Stomach (tissue), 8 donors: ENCODE measurements at regions not wholly inside any gene's neighbourhood (a gene's known extent, or its start where the extent isn't known, plus 50 kb on each side); places are given as distances from the start of the nearest gene placed in this dataset.

Source experiments
- DNase-seq, 2 donors: peaks; one replicate each; pipeline versions ENCODE4 v3.0.0 to v3.0.0-alpha.2; 2013 to 2019
- H3K27ac ChIP-seq, 5 donors: fragments of 200-600 bp in 4 of 5; sonication (generic) in 4 of 5; one replicate each; pipeline ENCODE4 v1.5.1; 2013 to 2019; ENCODE audit warnings: mild to moderate bottlenecking in 1 of 5, moderate library complexity in 1 of 5
- H3K27me3 ChIP-seq, 3 donors: fragments of 200-600 bp; sonication (generic); one replicate each; pipeline ENCODE4 v1.5.1; 2017 to 2019; ENCODE audit warnings: mixed run types in 1 of 3
- H3K36me3 ChIP-seq, 4 donors: fragments of 200-600 bp; sonication (generic); 1 replicate in 3 of 4; 2 replicates in 1 of 4; pipeline ENCODE4 v1.5.1; 2016 to 2019
- H3K4me1 ChIP-seq, 4 donors: fragments of 200-600 bp; sonication (generic); one replicate each; pipeline ENCODE4 v1.5.1; 2016 to 2019
- H3K4me3 ChIP-seq, 4 donors: fragments of 200-600 bp; sonication (generic) in 3 of 4; one replicate each; pipeline ENCODE4 v1.5.1; 2016 to 2019; ENCODE audit warnings: mild to moderate bottlenecking in 1 of 4
- H3K9me3 ChIP-seq, 4 donors: fragments of 200-600 bp; sonication (generic); one replicate each; pipeline ENCODE4 v1.5.1; 2016 to 2019
- EP300 ChIP-seq: sonication (generic); formaldehyde crosslinking; IDR thresholded peaks from one replicate; pipeline ENCODE4 v1.6.1; 2017; ENCODE audit warnings: antibody characterized with exemption
- POLR2A ChIP-seq, 4 donors: fragments of 450-650 bp; IDR thresholded peaks; one replicate each; pipeline ENCODE4 v1.6.1; 2016; ENCODE audit warnings: antibody characterized with exemption in 4 of 4, control low read depth in 2 of 4, mild to moderate bottlenecking in 1 of 4, moderate library complexity in 1 of 4
- POLR2AphosphoS5 ChIP-seq, 3 donors: sonication (generic); formaldehyde crosslinking; IDR thresholded peaks; one replicate each; pipeline ENCODE4 v1.6.1; 2016; ENCODE audit warnings: antibody characterized with exemption in 3 of 3
- WGBS, 5 donors: extraction: QIAGEN DNeasy Blood & Tissue Kit in 3 of 5; methylation state at CpG; one replicate each; pipeline versions ENCODE4 v1.1.5 to v1.1.7; 2013 to 2018; 5-methylcytosine and 5-hydroxymethylcytosine counted together
- intact Hi-C: fragments of 100-400 bp; cut with DNase I; formaldehyde crosslinking; loops from one replicate; pipeline ENCODE4 v1.15.1; 2023; ENCODE audit warnings: low total_unique reads
- TF ChIP-seq, protein P1 (sequence below), 7 experiments: fragments of 450-650 bp in 4 of 7; fragments of 200-600 bp in 3 of 7; sonication (generic) in 3 of 7; IDR thresholded peaks; one replicate each; pipeline ENCODE4 v1.5.1; 2016 to 2019; ENCODE audit warnings: antibody characterized with exemption in 7 of 7, control low read depth in 2 of 7, mild to moderate bottlenecking in 1 of 7
- donor health status: healthy with polysubstance abuse.
- donor health status: Bipolar disorder and iron deficiency.
- donor health status: healthy.

DNA sequence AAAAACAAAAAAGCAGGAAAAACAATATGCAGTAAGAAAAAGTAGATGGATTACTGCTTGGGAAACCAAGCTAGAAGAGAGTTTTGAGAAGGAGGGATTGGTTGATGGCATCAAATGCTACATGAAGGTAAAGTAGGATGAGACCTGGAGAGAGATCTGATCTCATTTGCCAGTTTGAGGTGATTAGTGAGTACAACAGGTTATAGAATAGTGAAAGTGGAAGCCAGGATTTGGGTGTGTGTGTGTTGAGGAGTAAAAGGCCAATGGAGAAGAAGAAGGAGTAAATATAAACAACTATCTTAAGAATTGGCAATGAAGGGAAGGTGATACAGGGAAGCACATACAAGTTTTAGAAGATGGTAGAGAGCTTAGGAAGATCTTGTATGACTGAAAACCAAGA, 76.7 kb downstream of the DISP1 start:
- Histone ChIP-seq H3K27me3 (no peaks in the 10 kb centered on the region), H3K4me1 (peaks cover 0 to 18% (median 4%) of the 10 kb centered on the region in 4 donors), H3K9me3 (no peaks in the 10 kb centered on the region), H3K36me3 (peaks cover 0 to 6% (median 2%) of the 10 kb centered on the region in 4 donors), H3K4me3 (no peak overlapping the region), H3K27ac (no peak overlapping the region)
- no peak for DNase-seq
- intact Hi-C loops = no loop called here
- TF ChIP-seq POLR2A (IDR thresholded peaks at IDR 0.05) (no peak), POLR2AphosphoS5 (IDR thresholded peaks at IDR 0.05) (no peak), EP300 (no peak)
- TF ChIP-seq, protein P1, sequence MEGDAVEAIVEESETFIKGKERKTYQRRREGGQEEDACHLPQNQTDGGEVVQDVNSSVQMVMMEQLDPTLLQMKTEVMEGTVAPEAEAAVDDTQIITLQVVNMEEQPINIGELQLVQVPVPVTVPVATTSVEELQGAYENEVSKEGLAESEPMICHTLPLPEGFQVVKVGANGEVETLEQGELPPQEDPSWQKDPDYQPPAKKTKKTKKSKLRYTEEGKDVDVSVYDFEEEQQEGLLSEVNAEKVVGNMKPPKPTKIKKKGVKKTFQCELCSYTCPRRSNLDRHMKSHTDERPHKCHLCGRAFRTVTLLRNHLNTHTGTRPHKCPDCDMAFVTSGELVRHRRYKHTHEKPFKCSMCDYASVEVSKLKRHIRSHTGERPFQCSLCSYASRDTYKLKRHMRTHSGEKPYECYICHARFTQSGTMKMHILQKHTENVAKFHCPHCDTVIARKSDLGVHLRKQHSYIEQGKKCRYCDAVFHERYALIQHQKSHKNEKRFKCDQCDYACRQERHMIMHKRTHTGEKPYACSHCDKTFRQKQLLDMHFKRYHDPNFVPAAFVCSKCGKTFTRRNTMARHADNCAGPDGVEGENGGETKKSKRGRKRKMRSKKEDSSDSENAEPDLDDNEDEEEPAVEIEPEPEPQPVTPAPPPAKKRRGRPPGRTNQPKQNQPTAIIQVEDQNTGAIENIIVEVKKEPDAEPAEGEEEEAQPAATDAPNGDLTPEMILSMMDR (IDR thresholded peaks at IDR 0.05) = no peak

DNA sequence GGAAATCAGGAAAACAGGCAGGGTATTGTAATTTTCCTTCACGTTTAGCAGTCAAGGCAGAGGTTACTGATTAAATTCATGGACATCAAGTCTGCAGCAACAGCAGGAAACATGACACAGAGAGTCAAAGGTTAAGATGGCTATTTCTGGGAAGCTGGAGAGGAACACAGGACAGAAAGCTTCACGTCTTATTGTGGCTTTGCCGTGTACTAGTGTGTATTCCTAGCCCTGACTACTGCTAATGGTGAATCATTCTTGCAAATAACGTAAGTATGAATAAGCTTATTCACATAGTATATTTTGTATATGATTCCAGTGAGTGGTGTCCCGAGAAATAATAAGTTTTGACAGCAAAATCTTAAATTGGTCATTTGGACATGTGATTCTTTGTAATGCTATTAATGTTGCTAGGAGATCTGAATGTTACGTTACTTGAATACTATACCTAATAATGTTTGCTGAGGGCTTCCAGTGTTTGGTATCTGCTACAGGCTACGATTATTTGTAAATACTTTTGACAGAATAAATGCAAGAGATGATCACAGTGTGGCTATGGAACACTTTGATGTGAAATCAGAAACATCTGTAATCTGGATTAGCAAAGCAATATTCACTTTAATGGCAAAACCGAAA, 77.4 kb downstream of the DISP1 start:
- TF ChIP-seq POLR2A (IDR thresholded peaks at IDR 0.05) (no peak), EP300 (no peak), POLR2AphosphoS5 (IDR thresholded peaks at IDR 0.05) (no peak)
- TF ChIP-seq, protein P1 (IDR thresholded peaks at IDR 0.05) = no peak
- no peak overlapping the region for H3K27ac ChIP-seq
- H3K36me3 ChIP-seq = peaks cover 0 to 6% (median 2%) of the 10 kb centered on the region in 4 donors
- no peak for DNase-seq
- intact Hi-C loops = no loop called here
- 79 to 87% (median 83%) methylated on average over 8 of the region's 8 CpGs for WGBS, 5 donors
- H3K4me3 ChIP-seq = no peak overlapping the region
- peaks cover 0 to 17% (median 7%) of the 10 kb centered on the region in 4 donors for H3K4me1 ChIP-seq
- no peaks in the 10 kb centered on the region for H3K9me3 ChIP-seq
- no peaks in the 10 kb centered on the region for H3K27me3 ChIP-seq

DNA sequence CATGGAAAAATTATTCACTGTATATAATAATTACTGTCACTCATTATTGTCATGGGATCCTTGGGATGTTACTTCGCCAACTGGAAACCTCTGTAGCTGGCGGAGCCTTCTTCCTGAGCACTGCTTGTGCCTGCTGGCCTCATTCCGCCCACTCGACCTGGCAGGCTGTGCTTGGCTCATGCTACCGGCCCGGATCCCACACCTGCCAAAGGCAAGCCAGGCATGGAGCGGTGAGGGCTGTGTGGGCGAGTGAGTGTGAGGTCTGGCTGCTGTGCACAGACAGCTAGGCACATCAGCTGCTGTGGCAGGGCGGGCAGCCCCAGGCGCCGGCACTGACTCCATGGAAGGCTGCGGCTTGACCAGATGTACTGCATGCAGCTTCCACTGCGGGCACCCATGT, 78.4 kb downstream of the DISP1 start:
- Histone ChIP-seq H3K27me3 (no peaks in the 10 kb centered on the region), H3K9me3 (no peaks in the 10 kb centered on the region), H3K4me1 (peaks cover 0 to 27% (median 10%) of the 10 kb centered on the region in 4 donors), H3K27ac (no peak overlapping the region), H3K4me3 (no peak overlapping the region), H3K36me3 (peaks cover 0 to 6% (median 2%) of the 10 kb centered on the region in 4 donors)
- intact Hi-C loops = no loop called here
- WGBS, 5 donors = 90 to 99% (median 94%) methylated on average over 10 to 13 of the region's 13 CpGs
- TF ChIP-seq, protein P1 (IDR thresholded peaks at IDR 0.05) = no peak
- TF ChIP-seq POLR2A (IDR thresholded peaks at IDR 0.05) (no peak), EP300 (no peak), POLR2AphosphoS5 (IDR thresholded peaks at IDR 0.05) (no peak)
- no peak for DNase-seq

DNA sequence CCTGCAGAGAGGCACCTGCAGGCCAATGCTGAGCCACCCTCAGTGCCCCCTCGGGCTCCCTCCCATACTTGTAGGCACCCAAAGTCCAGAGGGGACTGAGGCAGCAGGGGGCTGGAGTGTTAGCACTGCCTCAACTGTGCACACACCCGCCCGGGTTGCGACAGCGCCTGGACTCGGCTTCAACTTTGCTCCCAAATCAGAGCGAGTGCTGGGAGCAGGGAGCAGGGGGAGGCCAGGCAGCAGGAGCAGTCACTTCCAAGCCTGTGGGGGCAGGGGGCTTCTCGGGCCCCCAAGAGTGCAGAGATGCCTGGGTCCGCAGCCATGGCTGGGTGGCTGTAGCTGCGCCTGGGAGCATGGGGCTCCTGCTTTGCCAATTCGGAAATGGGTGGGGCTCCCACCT, 79.5 kb downstream of the DISP1 start:
- no peaks in the 10 kb centered on the region for H3K9me3 ChIP-seq
- no peak overlapping the region for H3K4me3 ChIP-seq
- 93 to 100% (median 98%) methylated on average over 9 to 11 of the region's 11 CpGs for WGBS, 5 donors
- H3K27ac ChIP-seq = no peak overlapping the region
- TF ChIP-seq POLR2AphosphoS5 (IDR thresholded peaks at IDR 0.05) = no peak
- TF ChIP-seq POLR2A (IDR thresholded peaks at IDR 0.05) = no peak
- TF ChIP-seq, protein P1 (IDR thresholded peaks at IDR 0.05) = no peak
- TF ChIP-seq EP300 = no peak
- H3K27me3 ChIP-seq = no peaks in the 10 kb centered on the region
- H3K4me1 ChIP-seq = peaks cover 0 to 28% (median 12%) of the 10 kb centered on the region in 4 donors
- intact Hi-C loops = no loop called here
- no peak for DNase-seq
- H3K36me3 ChIP-seq = peaks cover 0 to 6% (median 2%) of the 10 kb centered on the region in 4 donors
